Fibroblast of pulmonary artery (primary cell): ENCODE measurements at regions not wholly inside any gene's neighbourhood (a gene's known extent, or its start where the extent isn't known, plus 50 kb on each side); places are given as distances from the start of the nearest gene placed in this dataset.

Experiments used
- DNase-seq: peaks from one replicate; pipeline ENCODE4 v3.0.0-alpha.2; 2010; ENCODE audit warnings: low read depth
- H3K4me3 ChIP-seq: replicated peaks from 2 replicates; pipeline ENCODE4 v1.5.1; 2011; ENCODE audit warnings: low read depth, mild to moderate bottlenecking, control low read depth, low read length, moderate library complexity
- CTCF ChIP-seq: IDR thresholded peaks from 2 replicates; pipeline ENCODE4 v1.5.1; 2011; ENCODE audit warnings: mild to moderate bottlenecking, control low read depth, low read length, inconsistent platforms; ENCODE audit errors: missing control alignments

GRCh38 chr3:89964347-89964746 lies 856.9 kb downstream of the EPHA3 start:
- H3K4me3 ChIP-seq, result no peak overlapping the region
- DNase-seq, result peak; percentile 66
- TF ChIP-seq CTCF, result no peak

- no peak for TF ChIP-seq CTCF
- DNase-seq, result no peak
- H3K4me3 ChIP-seq, result no peak overlapping the region
Observed at GRCh38 chr3:89966877-89967665, 859.6 kb downstream of the EPHA3 start.

GRCh38 chr3:89971329-89971728 lies 863.9 kb downstream of the EPHA3 start:
- no peak overlapping the region for H3K4me3 ChIP-seq
- TF ChIP-seq CTCF, result no peak
- no peak for DNase-seq

- TF ChIP-seq CTCF, result no peak
- H3K4me3 ChIP-seq, result no peak overlapping the region
- no peak for DNase-seq
Observed at GRCh38 chr3:89973156-89973555, 865.7 kb downstream of the EPHA3 start.

- TF ChIP-seq CTCF, result no peak
- DNase-seq, result no peak
- no peak overlapping the region for H3K4me3 ChIP-seq
Observed at GRCh38 chr3:89974903-89975519, 867.6 kb downstream of the EPHA3 start.

GRCh38 chr3:89983449-89983848 lies 876.0 kb downstream of the EPHA3 start:
- no peak for DNase-seq
- H3K4me3 ChIP-seq, result no peak overlapping the region
- TF ChIP-seq CTCF, result no peak

GRCh38 chr3:90005281-90005847 lies 897.9 kb downstream of the EPHA3 start:
- TF ChIP-seq CTCF, result no peak
- no peak for DNase-seq
- H3K4me3 ChIP-seq, result no peak overlapping the region
